DOHH2 (cell line): ENCODE measurements at regions not wholly inside any gene's neighbourhood (a gene's known extent, or its start where the extent isn't known, plus 50 kb on each side); places are given as distances from the start of the nearest gene placed in this dataset.

Experiments
- CTCF ChIP-seq: fragments of 200-600 bp; sonication (generic); IDR thresholded peaks from one replicate; pipeline ENCODE4 v1.5.1; 2014; ENCODE audit warnings: antibody characterized with exemption, mild to moderate bottlenecking, low read depth, low read length; ENCODE audit not compliant: poor library complexity, severe bottlenecking
- EZH2phosphoT487 ChIP-seq: fragments of 200-600 bp; sonication (generic); IDR thresholded peaks from 2 replicates; pipeline ENCODE4 v1.6.1; 2017; ENCODE audit warnings: borderline replicate concordance, mild to moderate bottlenecking, antibody characterized with exemption, low read length, moderate library complexity, mixed read lengths

DNA sequence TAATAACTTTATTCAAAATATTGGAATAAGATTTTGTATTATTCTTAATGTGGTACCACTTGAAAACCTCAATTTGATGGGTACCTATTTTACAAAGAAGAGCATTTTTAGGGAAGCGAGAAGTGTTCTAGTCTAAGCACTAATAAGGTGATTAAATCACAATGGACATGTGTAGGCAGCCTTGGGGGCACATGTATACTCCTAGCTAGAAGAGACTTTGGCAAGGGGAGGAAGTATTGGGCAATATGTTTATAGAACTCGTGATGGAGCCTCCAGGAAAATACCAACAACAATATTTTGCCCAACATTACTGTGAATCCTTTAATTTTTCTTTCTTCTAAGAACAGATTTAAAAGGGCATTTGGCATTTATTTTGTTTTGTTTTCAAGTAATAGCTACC, 280.3 kb downstream of the ADAMTS20 start:
- TF ChIP-seq CTCF (no peak), EZH2phosphoT487 (no peak)
